ENCODE measurements at regions not wholly inside any gene's neighbourhood (a gene's known extent, or its start where the extent isn't known, plus 50 kb on each side); places are given as distances from the start of the nearest gene placed in this dataset.
"Not testable (repeated sequence)": the region's sequence is repeated elsewhere in the genome, so short reads cannot be mapped to it uniquely, and the experiment has no call there.

DNA sequence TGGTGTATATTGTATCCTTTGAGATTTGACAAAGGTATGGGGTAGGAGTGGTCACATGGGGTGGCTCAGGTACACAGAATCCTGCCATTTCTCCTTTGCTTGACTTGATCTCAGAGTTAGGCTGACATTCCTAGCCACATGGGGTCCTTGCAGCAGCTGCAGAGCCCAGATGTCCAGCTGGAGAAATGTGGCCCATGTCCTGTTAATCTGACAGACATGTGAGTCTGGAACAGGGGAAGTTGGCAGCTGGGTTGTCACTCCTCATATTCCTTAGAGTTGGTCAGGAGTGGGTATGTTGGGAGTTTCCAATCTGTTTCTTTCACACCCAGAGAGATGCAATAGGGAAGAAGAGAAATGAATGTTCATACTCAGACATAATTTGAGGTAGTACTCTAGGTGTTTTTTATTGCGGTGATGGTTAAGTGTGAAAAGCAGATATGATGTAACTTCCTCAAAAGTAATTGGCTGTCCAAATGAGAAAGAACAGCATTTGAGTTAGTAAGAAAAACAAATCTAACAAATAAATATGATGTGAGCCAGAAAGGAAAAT lies 402.6 kb upstream of the MEIS1 start:
- no peak for DNase-seq (ENCODE audit: low read depth)

DNA sequence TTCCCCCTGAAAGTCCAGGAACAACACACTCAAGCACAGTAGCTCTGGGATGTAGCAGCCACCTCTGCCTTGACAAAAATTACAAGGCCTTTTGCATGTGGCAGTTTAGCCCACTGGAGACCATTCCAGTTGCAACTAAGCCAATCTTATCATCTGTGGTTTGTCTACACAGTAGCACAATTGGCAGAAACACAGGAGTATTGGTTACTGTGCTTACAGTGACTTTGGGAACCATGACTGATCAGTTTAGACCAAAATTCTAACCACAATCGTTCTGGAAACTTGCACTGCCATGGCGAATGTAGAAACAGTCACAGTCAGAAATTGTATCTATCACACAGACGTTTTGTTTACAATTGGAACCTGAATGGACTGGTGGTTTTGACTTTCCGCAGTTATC lies 403.7 kb upstream of the MEIS1 start:
- no peak for DNase-seq (ENCODE audit: low read depth)

DNA sequence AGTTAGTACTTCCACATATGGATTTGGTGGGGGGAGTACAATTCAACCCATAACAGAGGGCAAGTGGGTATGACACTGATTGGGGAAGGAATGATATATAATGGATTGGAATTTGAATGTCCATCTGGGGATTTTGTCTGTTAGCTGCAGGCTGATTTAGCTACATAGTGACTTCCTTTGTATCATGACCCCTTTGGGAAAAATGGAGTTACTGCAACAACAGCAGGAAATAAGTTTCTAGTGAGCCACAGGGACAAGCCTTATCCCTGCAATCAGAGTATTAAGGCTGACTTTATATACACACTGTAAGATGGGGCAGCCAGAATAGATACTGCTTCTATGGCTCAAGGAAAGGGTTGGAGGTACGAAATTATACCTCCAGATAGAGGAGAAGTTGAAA lies 404.4 kb upstream of the MEIS1 start:
- DNase-seq (ENCODE audit: low read depth): no peak

DNA sequence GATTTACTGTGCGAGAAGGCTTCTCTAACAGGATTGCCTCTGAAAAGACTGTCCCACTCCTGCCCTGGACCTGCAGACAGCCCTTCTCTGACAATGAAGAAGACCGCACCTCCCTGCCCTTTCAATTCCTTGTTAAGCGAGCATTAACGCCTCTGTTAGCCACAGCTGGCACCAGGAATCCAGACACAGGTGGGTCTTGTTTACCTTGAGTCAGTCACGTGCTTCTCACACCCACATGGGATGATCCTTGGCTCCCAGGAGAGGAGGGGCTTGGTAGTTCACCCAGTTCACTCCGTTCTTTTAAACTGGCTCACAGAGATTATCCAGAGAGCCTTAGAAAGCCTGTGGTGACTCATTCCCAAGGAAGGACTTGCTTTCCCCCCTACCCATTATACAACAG lies 410.5 kb upstream of the MEIS1 start:
- DNase-seq (ENCODE audit: low read depth): no peak

DNA sequence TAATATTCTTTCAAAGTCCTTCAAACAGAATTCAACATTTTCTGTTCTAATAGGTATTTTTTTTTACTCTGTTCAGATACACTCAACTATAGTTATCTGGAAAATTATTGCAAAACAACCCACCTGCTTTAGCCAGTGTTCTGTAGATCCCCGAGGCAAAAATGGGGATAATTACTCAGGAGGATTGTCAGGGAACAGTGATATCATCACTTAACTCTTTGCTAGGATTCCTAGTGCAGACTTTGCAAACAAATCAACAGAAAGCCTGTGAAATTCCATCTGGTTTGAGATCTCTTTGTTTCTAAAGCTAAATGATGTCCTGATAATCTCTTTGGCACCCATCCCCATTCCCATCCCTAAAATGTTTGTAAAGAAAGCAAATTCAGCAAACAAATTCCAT lies 413.6 kb upstream of the MEIS1 start:
- no peak for DNase-seq (ENCODE audit: low read depth)

DNA sequence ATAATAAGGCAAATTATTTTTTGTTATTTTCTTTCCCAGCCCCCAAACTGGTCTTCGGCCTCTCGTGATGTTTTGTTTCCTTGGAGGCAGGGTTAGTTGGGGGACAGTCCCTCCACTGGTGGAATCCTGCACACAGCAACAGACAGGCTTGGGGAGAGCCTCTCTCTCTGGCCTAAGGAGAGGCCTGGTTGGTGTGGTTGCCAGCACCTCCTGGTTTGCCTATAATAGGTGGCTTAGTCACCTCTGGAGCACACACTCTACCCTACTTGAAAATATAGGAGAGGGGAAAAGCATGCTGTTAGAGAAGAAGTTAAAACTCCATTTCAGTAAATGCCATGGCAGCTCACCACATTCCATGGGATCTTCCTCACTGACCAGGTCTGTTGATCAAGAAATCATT lies 417.2 kb upstream of the MEIS1 start:
- no peak for DNase-seq (ENCODE audit: low read depth)

DNA sequence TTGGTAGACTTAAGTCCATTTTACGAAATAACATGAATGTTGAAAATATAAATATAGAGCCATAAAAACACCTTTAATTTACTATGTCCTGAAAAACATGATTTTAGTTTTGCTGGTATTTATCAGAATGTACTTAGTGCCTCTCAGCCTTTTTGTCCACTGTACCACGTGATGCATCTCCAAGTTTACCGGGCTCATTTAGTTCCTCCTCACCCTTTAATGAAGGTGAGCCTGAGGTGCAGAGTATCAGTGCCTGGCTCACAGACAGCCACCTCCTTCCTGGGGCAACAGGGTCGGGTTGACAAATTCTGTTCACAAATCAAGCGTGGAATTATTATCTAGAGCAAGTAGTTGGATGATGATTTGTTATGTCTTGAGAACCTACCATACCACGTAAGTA lies 420.5 kb upstream of the MEIS1 start:
- no peak for DNase-seq (ENCODE audit: low read depth)

DNA sequence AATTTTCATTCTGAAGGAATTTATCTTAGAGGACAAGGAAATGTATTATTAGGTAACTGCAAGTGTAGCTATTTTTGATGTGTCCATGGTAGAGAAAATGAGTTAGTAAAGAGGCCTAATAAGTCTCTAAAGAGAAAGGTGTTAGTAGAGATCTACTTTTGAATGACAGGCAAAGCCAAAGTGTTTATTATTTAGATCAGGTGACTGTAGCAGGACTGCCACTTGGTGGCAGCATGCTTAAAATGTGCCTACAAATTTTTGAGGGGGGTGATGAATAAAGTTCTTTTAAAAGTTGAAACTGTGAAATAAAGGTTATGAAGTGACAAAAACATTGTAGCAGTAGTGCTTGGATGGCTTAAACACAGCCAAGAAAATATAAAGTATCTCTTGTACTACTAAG lies 421.5 kb upstream of the MEIS1 start:
- DNase-seq (ENCODE audit: low read depth): no peak

DNA sequence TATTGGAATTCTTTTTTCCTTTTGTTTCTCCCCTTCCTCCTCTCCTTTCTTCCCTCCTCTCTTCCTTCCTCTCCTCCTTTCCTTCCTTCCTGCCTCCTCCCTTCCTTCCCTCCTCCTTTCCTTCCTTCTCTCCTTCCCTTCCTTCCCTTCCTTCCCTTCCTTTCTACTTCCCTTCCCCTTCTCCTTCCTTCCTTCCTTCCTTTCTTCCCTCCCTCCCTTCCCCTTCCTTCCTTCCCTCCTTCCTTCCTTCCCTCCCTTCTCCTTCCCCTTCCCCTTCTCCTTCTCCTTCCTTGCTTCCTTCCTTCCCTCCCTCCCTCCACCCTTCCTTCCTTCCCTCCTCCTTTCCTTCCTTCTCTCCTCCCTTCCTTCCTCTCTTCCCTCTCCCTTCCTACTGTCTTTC lies 431.0 kb upstream of the MEIS1 start:
- no peak for DNase-seq (ENCODE audit: low read depth)

DNA sequence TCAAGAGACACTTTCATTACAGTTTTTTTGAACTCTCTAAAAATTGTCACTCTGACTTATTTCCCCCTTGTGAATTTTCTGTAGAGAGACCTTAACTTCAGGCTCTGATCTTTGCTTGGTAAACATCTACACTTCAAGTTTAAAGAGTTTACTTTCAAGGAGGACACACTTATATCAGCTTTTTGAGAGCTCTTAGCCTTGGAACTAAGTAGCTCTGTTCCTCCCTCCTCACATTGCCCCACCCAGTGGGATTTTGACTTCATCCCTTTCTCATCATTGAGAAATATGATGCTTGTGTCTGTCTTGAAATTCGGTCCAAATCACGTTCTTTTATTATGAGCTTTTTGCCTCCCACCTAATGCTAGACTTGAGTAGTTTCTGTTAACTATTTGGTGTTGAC lies 433.4 kb upstream of the MEIS1 start:
- DNase-seq (ENCODE audit: low read depth): no peak

DNA sequence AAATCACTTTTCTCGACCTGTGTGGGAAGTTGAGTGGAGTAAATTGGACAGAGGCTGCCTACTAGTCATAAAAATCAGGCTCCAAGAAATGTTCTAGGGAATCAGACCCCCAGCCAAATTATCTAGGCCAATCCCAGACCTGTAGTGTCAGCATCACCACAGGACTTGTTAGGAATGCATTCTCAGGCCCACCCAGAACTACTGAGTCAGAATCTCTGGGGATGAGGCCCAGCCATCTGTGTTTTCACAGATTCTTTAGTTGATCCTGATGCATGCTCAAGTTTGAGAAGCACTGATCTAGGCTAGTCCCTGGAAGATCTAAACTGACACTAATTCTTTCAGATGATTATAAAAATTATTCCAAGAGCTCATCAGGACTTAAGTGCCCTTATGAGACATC lies 434.0 kb upstream of the MEIS1 start:
- DNase-seq (ENCODE audit: low read depth): no peak

DNA sequence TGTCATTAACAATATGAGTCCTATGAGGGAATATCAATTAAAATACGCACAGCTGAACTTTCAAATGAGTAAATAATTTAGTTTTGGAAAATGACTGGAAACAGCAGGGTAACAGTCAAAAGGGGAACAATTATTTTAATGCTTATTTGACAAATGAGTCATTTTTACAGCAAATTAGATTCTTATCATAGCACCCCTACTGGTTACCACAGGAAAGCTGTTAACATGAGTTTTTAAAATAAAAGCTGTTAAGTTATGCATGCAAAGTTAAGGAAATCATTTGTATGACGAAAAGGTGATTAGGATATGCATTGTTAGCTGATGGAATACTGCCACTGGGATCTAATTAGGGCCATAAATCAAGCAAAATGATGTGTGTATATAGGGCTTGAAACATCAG lies 435.1 kb upstream of the MEIS1 start:
- no peak for DNase-seq (ENCODE audit: low read depth)

DNA sequence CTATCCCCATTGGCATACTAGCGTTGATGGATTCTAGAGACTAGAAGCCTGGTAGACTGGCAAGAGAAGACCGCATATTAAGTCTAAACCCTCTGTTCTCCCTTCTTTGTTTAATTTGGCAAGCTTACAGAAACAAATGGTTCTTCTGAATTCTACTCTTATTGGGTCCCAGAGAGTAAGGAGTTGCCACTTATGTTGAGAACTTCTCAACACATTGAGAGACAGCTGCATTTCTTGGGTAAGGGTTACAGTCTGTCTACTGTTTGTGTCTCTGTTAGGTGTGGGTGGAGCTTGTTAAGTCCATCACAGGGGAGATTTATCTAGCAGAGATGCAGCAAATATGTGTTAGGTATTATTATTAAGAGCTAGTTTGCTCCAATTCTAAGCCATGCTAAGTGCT lies 435.8 kb upstream of the MEIS1 start:
- no peak for DNase-seq (ENCODE audit: low read depth)

DNA sequence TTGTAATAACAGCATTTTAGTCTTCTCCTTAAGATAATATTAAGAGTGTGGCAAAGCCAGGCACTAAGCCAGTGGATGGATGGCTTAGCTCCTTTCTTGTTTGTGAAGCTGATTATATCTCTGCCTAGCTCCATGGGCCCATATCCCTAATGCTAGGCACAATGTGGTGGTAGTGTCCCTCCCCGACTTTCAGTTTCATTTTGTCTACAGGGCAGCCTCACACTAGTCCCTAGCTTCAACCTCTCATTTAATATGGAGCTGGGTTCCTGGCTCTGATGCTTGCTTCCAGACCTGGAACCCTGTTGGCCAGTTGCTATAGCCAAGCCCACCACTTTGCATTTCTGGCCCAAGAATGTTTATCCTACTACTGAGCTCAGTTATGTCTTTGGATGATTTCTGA lies 437.0 kb upstream of the MEIS1 start:
- no peak for DNase-seq (ENCODE audit: low read depth)

DNA sequence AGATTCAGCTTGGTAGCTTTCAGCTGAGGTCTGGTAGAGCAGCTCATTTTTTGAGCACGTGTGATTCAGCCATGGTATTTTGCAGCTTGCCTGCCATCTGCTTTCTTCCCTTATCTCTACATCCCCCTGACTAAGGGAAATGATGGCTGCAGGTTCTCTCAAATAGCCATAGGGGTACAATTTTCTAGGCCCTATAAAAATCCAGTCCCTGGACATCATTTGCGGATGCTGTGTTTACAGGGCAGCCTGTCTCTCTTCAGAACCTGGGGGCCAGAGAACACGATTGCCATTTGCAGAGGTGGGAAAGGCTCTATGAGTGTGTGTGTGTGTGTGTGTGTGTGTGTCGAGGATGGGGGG lies 442.7 kb upstream of the MEIS1 start:
- DNase-seq (ENCODE audit: low read depth): no peak

DNA sequence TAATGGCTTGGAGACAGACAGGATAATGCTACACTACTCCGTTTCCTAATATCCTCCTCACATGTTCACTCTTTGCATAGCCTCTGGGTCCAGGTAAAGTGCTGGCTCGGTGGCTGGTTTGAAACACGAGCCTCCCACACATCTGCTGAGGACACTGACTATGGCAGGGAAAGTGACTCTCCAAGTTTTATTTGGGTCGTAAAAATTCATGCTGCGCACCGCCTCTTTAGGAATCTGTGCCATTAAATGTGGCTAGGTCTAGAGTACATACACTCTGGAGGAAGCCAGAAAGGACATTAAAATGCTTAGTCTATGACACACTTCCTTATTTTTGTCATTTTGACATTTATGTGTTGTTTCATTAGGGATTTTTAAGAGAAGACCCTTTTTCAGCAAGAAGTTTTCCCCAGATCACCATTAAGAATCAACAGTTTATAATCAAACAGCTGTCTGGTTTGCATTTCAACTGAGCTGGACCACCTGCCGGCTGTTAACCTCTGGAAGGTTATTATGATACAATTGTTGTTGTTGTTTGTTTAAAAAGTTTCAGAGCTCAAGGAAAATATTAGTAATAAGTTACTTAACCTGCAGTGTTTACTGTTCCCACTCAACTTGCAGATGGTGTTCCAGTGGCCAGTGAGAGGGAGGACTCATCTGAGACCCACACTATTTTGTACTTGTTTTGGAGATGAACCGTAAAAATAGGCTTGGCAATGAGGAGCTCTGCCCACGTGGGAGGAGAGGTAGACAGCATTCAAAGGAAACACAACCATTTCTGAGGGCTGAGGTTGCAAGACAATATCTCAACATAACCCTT lies 443.3 kb upstream of the MEIS1 start:
- peak; percentile 11 for DNase-seq (ENCODE audit: low read depth)

DNA sequence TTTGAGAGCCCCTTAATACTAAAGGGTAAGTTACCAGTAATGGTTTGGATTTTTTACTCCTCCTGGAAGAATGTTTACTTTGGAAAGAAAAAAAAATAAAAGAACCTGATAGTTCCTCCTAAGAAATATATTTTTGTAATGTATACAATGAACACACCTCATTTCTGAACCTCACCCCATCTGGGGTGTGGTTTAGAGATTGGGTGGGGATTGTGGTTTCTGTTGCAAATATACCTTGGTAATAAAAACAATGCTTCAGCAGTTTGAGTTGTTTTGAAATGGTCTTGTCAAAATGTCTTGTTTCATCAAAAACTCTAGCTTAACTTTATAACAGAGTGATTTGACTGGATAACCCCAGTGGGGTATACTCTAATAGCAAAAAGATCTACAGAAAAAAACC lies 448.9 kb upstream of the MEIS1 start:
- DNase-seq (ENCODE audit: low read depth): no peak

DNA sequence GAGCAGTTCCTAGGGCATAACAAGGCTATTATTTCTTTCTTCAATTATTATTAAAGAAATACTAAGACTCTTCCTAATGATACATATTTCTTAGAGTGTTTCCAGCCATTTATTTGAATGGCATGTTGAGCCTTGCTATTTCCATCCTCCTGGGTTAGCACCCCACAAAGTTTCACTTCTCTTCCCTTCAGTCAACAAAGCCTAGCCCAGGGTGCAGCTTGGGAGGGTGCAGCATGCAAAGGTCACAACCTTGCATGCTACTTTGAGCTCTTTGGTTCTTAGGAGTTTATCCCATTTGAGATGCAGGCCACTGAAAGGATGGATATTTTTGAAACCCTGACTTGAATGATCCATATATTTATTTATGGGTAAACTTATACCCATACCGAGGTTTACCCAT lies 454.4 kb upstream of the MEIS1 start:
- DNase-seq (ENCODE audit: low read depth): no peak

DNA sequence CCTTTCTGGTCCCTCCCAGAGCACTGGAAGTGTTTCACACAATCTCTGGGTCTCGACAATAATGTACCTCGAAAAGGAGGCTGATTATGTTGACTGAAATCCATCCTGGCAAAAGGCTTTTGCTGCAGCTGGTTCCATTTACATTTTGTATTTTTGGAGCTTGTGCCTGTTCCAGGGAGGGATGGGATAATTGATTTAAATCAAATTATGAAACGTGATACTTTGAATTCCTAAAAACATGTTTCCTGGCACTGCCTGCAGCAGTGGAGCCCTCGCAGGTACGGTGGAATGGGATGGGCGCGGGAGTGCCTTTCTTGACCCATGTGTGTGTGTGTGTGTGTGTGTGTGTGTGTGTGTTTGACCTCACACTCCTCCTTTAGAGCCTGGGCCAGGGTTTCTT lies 455.5 kb upstream of the MEIS1 start:
- DNase-seq (ENCODE audit: low read depth): no peak

DNA sequence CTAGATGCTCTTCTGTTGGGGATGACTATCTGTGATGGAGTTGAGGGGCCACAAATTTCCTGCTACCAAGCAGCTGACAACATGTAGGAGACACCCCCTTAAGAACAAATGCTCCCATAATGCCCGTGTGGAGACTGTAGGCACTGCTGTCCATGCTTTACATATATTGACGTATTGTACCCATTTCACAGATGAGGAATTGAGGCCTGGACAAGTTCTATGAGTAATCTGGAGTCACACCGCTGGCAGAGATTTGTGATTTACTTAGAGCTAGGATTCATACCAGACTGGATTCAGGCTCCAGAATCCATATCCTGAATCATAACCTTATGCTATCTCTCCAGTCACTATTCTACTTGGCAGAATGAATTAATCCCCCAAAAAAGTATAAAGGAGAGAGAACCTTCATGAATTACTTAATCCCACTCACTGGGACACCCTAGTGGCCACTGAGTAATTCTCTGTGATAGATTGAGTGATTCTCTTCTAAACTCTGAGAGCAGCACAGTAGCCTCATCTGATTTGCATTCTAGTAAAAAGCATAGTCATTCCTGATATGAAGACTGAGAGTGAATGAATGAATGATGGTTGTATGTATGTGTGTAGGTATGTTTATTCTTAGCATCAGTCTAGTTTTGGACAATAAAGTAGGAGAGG lies 460.7 kb upstream of the MEIS1 start:
- no peak for DNase-seq (ENCODE audit: low read depth)

DNA sequence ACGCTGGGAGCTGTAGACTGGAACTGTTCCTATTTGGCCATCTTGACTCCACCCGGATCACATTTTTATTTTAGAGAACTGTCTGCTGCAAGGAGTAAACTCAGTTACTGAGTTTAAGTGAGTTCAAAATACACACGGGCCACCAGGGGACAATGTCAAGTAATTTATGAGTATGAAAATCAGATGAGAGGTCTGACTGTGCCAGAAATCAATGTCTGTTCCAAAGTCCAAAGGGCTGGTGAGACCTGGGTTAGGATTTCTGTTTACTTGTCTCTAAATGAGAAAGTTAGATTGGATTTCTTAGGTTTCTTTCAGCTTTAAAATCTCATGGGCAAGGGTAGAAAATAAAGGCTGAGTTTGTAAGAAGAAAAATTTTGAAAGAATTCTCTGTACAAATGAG lies 465.8 kb upstream of the MEIS1 start:
- DNase-seq (ENCODE audit: low read depth): no peak

DNA sequence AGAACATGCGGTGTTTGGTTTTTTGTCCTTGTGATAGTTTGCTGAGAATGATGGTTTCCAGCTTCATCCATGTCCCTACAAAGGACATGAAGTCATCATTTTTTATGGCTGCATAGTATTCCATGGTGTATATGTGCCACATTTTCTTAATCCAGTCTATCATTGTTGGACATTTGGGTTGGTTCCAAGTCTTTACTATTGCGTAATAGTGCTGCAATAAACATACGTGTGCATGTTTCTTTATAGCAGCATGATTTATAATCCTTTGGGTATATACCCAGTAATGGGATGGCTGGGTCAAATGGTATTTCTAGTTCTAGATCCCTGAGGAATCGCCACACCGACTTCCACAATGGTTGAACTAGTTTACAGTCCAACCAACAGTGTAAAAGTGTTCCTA lies 471.6 kb upstream of the MEIS1 start:
- DNase-seq (ENCODE audit: low read depth): not testable (repeated sequence)

DNA sequence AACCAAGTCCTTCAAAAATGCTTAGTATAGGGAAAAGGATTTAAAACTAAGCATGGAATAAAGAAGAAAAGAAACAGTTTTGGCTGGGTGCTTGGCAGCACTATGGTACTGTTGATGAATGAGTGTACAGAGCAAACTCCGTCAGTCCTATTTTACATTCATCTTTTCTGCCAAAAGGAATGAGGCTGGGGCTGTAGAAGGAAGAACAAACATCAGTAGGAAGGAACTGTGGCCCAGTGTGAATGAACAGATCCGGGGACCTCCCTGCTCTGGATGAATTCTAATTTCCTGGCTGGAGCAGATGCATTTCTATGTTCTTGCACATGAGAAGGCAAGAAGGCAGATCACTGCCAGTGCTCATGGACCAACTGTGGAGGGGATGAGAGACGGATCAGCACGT lies 474.0 kb upstream of the MEIS1 start:
- DNase-seq (ENCODE audit: low read depth): no peak

DNA sequence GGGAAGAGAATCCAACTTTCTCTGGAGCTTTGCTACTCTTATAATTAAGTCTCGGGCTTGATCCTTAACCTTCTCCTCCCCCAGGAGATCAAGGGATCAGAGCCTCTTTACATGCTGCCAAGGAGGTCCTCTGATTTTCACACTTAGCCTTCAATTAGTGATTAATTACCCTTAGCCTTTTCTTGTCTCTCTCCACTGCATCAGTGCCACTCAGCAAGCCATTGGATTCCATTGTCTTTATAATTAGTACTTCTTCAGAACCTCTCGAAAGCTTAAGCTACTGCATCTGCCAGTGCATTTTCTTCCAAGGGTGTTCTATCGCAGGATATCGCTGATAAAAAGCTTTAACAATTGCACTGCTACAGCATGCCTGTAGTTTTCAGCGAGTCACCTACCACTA lies 477.0 kb upstream of the MEIS1 start:
- no peak for DNase-seq (ENCODE audit: low read depth)
